GM19397 (cell line): ENCODE measurements at regions not wholly inside any gene's neighbourhood (a gene's known extent, or its start where the extent isn't known, plus 50 kb on each side); places are given as distances from the start of the nearest gene placed in this dataset.
A peak's percentile ranks its signal among the peaks of the same experiment; 100 is the strongest.

Experiments
- ATAC-seq: cut with Tn5 transposase; IDR thresholded peaks from one replicate; pipeline ENCODE4 v1.9.1; 2021; ENCODE audit warnings: mild to moderate bottlenecking, moderate library complexity; ENCODE audit not compliant: unreplicated experiment

DNA sequence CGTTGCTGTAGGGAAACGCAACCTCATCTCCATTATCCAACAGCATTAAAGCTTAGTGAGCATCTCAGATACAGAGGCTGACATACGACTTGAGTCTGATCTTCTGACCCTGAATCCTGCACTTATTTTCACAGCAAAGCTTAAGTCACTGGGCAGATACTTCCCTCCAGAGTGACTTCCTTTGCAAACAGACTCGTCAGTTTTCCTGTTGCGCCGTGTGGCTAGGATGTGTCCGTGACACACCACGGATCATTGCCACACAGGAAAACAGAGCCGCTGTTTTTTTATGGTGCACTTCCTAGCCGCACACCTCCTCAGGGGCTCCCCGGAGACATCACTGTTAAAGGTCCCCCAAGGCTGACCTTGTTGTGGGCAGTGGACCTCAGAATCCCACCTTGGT lies 94.9 kb upstream of the MKI67 start:
- no peak for ATAC-seq

DNA sequence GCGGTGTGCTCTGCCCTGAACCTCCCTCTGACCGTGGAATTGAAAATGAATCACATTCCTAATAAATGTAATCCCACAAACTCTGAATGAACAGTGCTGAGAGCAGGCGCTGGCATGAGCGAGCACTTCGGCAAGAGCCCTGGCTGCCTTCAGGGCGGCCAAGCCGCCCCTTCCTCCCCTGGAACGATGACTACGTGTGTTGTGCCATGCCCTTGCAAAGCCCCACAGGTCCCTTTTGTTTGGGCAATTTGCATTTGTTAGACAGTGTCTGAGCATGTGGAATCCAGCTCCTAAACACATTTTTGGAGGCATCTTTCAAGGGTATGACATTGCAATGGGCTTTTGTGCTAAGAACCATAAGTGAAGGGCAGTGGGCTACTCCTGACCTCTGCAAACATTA lies 95.6 kb upstream of the MKI67 start:
- ATAC-seq, result no peak

DNA sequence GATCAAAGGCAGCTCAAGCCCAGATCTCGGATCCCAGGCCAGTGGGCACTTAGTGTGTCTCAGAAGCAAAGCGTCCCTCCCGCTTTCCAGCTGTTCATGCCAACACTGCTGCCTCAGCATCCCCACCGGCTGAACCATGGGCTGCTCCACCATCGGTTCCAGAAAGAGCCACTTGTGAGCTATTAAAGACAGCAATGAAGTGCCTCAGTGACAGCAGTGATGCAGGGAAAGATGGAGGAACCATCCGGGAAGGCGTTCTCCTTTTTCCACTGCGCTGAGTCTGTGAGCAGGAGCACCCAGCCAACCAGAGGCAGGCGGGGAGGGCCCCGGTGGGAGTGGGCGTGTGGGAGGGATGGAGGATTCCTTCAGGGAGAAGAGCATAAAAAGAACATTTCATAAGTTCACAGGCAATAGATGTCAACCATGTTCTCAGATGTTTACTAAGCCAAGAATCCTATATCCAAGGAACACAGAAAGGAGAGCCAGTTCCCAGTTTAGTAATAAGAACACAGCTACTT lies 96.2 kb upstream of the MKI67 start:
- no peak for ATAC-seq

DNA sequence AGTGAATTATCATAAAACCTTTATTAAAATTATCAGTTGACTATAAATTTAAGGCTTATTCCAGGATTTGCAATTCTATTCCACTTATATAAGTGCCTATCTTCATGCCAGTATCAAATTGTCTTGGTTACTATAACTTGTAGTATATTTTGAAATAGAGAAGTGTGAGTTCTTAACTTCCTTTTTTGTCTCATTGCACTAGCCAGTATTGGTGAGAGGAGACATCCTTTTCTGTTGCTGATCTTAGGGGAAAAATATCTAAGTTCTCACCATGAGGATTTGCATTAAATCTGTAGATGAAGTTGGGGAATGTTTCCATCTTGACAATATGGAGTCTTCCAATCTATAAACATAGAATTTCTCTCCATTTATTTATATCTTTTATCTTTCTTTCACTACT lies 104.2 kb upstream of the MKI67 start:
- no peak for ATAC-seq

DNA sequence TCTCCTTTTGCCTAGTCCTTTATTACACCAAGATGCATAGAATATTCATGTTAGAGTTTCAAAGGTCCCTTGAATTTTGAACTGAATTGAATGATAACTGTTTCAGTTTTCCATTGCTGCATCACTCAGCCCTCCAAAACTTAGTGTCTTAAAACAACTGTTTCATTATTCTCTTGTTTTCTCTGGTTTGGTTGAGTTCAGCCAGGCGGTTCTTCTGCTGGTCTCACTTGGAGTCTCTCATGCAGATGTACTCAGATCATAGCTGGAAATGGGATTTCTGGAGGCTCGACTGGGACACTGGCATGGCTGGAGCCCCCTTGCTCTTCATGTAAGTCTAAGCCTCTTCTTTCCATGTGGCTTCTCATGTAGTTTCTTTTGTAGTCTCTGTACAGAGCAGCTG lies 107.2 kb upstream of the MKI67 start:
- no peak for ATAC-seq

DNA sequence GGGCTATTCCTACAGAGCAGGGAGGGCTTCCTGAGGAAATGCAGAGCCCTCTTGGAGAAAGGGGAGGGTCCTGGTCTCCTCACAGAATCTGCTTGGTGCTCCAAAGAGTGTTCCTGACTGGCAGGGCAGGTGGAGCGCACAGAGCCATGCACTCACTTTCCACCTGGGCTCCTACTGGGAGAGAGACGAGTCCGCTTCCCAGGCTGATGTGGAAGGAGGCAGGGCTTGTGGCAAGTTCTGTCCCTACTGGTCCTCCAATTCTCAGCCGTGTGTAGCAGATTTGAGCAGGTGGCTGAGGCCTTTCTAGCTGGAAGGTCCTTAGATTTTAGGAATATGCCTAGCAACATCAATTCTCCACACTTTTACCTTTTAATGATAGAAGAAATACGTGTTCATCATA lies 111.5 kb upstream of the MKI67 start:
- no peak for ATAC-seq

DNA sequence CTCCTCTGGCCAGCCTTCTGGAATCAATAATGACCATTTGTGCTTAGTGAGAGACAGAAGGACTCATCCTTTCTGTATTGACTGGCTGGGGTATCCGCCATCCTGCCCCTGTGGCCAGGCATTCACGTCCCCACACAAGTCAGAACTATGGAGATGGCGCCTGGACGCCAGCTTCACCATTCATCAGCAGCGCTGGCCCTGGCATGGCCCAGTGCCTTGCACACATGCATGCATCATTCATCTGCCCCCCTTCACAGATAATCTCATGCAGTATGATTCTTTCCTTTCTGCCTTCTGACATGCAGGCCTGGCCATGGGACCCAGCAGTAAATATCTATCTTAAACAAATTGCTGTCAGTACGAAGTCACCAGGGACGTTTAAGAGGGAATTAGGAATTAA lies 114.8 kb upstream of the MKI67 start:
- ATAC-seq, result no peak

DNA sequence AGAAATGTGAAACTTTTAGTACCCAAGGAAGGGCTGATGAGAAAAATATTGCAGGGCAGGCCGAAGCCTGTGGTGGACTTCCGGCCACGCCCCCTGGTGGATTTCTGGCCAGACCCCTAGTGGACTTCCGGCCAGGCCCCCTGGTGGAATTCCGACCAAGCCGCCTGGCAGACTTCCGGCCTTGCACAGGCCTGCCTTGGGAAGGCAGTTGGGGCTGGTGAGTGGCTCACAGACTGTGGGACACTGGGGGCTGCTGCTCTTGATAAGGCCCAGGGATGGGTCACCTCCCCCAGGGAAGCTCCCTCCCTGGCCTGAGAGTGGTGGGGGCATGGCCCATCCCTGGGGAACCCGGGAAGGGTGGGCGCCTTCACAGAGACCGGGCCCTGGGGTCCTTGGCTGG lies 116.4 kb upstream of the MKI67 start:
- ATAC-seq, result no peak

DNA sequence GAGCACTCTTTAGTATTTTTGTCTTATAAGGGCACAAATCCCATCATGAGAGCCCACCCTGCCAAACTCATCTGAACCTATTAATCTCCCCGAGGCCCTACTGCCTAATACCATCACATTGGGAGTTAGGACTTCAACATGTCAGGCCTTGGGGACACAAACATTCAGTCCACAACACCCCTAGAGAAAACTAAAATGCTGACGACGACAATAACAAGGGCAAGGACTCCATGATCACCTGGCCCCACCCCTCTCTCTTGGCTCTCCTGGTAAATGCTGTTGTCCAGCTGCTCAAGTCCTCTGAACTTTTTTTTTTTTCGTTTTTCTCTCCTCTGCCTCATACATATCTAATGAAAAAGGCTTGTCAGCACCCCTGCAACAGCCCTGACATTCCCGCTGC lies 118.8 kb upstream of the MKI67 start:
- no peak for ATAC-seq

DNA sequence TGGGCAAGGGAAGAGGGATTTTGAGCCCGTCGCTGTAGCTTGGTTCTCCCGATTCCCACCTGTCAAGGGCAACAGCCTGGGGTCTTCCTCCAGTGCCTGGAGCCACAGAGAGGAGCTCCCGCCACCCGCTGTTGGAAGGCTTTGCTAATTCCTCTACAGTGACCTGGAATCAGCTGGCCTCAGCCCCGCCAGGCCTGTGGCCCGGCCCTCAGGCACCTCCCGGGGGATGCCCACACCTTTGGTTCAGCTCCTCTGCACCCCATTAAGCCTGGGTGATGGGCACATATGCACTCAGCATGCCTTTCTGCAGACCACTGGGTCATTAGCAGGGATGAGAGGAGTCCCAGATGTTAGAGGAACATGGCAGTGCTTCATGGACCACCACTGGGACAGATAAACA lies 121.4 kb upstream of the MKI67 start:
- ATAC-seq, result no peak

DNA sequence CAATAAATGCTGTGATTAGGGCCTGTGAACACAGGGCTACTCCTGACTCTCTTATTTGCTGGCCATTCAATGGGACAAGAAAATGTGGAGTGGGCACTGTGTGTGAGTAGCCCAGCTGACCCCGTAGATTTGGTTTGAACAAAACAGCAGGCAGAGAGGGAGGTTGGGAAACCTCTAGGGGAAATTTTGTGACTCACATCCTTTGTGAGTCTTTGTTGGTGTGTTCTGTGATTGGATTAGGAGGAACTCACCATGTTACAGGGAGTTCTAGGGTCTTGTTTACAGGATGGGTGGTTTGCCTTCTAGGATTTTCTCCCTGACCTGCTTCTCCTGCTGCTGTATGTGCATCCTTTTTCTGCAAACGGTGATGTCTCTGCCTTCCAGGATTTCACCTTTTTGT lies 128.3 kb upstream of the MKI67 start:
- ATAC-seq, result no peak

DNA sequence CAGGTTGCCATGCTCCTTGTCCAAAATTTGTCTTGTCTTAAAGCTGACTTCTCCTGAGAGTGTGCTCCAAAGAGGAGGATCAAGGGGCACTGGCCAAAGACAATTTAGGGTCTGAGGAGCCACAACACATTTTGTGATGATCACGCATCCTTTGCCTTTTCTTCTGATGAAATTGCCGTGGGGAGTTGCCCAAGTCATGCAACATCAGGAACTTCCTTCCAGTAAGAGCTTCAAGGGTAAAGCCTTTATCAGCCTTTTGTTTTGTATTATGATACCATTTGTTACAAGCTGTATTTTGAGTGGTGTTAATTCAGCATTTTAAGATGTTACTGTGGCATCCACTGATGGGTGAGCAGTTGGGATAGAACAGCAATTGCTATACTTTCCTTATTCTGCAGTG lies 131.2 kb upstream of the MKI67 start:
- no peak for ATAC-seq

DNA sequence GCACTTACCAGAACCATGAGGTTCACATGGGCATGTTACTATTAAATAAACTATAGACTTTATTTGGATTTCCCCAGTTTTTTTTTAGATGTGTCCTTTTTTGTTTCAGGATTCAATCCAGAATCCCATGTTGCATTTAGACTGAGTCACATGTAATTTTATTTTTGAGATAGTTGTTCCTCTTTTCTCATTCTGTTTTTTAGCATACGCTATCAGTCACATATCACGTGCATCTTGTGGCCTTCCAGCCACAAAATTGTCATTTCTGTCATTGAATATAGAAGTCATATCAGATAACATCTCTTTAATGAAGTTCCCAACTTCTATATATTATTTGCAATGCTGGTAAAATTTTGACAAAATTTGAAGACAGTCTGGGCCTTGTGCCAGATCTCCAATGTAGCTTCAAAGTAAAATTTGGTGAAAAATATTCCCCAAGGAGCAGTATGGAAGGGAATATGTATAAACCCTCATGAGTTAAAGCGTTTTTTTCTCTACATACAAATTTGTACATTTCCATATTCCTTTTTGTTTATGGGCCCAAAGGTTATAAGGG lies 132.3 kb upstream of the MKI67 start:
- no peak for ATAC-seq

DNA sequence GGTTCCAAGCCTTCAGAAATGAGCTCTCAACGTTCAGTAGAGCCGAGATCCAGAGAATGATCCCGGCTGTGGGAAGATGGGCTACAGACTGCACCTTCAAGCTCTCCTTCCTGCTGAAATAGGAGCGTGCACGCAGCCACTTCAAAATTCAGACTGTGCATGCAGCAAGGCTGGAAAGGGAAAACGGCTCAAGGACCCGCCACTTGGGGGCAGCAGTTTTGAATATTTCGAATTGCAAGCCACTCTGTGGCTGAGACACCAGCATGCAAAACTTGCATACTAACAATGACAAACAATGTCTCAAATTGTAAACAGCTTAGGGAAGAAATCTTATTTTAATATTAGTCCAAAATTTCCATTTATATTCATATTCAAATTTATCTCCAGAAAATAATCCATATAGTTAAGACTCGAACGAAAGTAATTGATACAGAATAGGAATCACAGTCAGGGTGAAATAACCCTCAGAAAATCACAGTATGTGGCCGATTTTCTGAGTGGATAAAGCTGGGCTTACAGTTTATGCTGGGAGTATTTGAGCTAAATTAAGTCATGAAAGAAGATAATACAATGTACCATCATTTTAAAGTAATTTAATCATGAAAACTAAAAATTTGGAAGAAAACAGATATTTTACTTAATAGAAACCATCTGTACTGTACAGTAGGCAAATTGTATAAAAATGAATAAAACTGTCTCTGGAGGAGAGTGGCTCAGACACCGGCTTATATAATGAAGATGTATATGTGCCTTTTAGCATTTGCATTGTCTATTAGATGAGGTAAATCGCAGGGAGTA lies 137.9 kb upstream of the MKI67 start:
- ATAC-seq, result peak; percentile 58

DNA sequence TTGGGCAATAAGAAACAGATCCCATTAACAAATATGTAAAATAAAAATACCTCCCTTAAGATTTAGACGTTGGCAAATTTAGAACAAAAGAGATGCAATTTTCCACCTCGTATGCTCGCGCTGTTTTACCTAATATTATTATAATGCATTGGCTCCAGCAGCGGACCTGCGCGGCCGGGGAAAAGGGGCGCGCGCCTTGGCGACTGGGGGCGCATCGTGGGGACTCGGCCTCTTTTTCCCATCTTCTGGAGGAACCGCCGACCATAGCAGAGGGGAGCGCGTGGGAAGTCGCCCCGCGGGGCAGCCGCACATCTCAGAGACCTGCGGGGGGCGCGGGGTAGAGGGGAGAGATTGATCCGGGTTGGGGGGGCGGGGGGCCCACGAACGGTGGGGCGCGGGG lies 139.4 kb upstream of the MKI67 start:
- no peak for ATAC-seq

DNA sequence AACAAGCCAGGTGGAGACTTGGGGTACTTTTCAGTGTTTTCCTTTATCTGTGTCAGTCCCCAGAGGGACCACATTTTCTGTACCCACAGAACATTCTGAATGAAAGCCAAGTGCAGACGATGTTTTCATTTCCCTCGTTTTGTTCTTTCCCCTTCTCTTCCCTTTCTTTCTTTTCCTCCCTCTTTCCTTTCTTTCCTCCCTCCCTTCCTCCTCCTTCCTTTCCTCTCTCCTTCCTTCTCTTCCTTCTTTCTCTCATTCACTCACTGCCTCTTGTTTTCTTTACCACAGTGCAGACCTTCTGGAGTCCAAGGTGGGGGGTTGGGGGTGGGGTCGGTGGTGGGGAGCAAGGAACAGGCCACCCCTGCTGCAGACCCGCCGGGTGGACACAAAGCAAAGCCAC lies 141.4 kb upstream of the MKI67 start:
- no peak for ATAC-seq

DNA sequence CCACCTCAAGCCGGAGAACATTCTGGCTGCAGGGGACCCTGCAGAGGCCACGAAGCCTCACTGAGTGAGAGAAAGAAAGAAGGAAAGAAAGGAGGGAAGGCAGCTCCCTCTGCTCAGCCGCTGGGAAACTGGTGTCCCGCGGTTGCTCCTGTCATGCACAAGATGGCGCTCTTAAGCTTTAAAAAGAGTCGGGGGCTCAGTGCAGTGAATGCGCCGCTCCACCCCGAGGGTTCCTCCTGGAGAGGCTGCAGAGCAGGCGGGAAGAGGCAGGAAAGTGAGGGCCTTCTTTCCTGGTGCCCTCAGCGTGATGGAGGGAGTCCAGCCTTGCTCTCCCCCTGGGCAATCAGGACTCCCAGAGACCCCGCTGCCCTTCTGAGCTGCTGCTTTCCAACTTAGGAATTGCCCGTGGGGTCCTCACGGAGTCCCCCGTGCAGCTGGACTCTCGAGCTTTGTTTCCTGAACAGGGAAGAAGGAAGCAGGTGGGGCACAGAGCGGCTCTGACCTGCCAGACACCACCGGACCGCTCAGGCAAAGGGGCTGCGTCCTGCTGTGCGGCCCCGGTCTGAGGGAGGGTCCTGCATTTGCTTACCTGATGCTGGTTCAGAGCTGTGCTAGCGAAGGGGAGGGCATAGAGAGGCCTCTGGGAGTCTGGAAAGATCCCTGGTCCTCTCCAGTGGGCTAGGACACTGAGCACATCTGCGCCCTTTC lies 141.9 kb upstream of the MKI67 start:
- ATAC-seq, result no peak

DNA sequence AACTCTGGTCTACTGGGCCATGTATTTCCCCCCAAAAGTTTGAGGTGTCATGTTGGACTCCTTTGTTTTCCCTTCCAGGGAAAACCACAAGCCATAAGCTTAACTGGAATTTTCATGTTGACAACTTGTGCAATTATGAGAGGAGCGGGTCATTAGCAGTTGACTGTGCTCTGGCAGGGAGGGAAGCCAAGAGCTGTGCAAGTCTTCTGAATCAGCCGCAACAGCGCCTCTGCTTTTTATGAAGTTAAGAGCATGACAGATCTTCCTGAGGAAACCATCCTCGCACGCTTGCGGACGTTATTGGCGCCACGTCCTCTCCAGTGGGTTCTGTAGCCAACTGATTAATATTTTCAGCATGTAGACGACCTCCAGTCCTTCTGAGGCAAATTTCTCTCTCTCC lies 148.7 kb upstream of the MKI67 start:
- ATAC-seq, result no peak

DNA sequence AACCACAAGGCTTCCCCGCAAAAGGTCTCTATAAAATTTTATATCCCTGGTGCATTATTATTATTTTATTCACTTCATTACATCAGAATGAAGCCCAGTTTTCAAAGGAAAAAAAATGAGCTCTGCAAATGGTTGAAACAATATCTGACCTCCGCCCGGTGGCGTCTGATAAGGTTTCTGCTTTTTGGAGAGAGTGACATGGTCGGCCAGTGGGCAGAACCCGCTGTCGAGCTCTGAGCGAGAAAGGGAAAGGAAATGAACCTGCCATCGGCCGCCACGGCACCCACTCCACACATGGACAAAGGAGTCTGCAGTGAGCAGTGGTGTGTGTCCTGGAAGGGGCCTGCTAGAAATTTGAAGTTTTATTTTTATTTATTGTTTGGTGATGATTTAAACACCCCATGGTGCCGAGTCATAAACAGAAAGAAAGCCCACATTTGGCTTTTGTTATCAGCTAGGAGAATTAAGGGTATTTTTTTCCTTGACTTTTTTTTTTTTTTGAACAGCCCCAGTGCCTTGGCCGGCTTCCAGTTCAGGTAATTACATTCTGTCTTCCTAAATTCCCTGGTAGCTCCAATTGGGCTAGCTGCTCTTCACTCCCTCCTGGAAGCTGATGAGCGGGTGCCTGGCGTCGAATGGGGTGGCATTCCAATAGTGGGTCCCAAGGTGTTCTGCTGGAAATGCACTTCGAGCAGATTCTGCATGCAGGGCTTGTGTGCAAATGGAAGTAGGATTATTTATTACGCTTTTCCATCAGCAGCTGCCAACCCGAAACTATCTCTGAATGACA lies 149.4 kb upstream of the MKI67 start:
- no peak for ATAC-seq

DNA sequence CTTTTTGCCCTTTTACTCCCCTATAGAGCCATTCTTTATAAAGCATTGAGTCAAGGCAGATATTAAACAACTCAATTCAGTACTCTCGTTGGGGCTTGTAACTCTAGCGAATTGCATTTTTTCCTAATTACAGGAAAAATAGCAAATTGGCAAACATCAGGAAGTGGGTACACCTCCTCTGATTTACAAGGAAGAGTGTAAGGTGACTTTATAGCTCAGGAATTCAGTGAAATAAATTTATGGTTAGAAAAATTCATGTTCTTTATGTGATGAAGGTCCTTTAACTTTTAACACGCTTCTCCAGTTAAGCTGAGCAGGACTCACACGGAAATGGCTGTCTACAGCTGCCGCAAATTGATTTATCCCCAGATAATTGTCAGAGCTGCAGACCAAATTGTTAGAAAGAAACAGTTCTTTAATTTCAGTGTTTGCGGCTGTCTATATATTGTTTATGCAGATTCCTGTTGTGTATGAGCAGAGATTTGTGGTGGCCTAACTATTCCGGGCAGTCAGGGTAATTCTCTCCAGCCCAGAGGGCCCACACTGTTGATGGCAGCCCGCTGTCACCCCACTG lies 151.1 kb upstream of the MKI67 start:
- no peak for ATAC-seq

DNA sequence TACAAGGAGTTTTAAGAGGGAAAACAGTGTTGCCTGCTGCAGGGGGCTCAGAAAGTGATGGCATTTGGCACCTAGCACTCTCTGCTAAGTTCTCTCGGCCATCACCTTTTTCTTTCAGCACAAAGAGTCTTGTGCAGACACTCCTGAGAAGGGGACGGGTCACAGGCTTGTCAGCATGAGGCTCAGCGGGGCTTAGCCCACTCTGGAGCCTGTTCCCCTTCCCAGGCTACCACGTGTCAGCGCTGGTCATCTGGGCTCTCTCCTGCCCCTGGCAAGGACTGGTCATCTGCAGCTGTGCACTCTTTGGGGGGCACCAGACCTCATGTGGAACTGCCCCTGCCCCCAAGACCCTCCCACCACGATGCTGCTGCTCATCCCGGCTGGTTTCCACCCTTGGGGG lies 152.1 kb upstream of the MKI67 start:
- no peak for ATAC-seq
